GM21723 (cell line): ENCODE measurements at regions not wholly inside any gene's neighbourhood (a gene's known extent, or its start where the extent isn't known, plus 50 kb on each side); places are given as distances from the start of the nearest gene placed in this dataset.

Experiments used
- ATAC-seq: cut with Tn5 transposase; IDR thresholded peaks from one replicate; pipeline ENCODE4 v1.9.1; 2021; ENCODE audit warnings: mild to moderate bottlenecking, moderate library complexity; ENCODE audit not compliant: unreplicated experiment

GRCh38 chr6:130756824-130757223 is 70.4 kb upstream of the SMLR1 start:
- no peak for ATAC-seq

GRCh38 chr6:130758813-130759212 is 68.4 kb upstream of the SMLR1 start:
- ATAC-seq: no peak

- ATAC-seq: no peak
These were observed 67.2 kb upstream of the SMLR1 start for GRCh38 chr6:130760006-130760405.

- no peak for ATAC-seq
These were observed 65.9 kb upstream of the SMLR1 start for GRCh38 chr6:130761286-130761685.

GRCh38 chr6:130765181-130765727 is 62.0 kb upstream of the SMLR1 start:
- no peak for ATAC-seq

GRCh38 chr6:130766239-130767144 is 60.7 kb upstream of the SMLR1 start:
- ATAC-seq: no peak

- no peak for ATAC-seq
These were observed 57.3 kb upstream of the SMLR1 start for GRCh38 chr6:130769861-130770260.

GRCh38 chr6:130771741-130772140 is 55.5 kb upstream of the SMLR1 start:
- ATAC-seq: no peak

GRCh38 chr6:130773860-130774259 is 53.3 kb upstream of the SMLR1 start:
- ATAC-seq: no peak

GRCh38 chr6:130775411-130776012 is 51.7 kb upstream of the SMLR1 start:
- no peak for ATAC-seq

GRCh38 chr6:130776287-130776925 is 50.8 kb upstream of the SMLR1 start:
- peak; percentile 96 for ATAC-seq
